ENCODE measurements at regions not wholly inside any gene's neighbourhood (a gene's known extent, or its start where the extent isn't known, plus 50 kb on each side); places are given as distances from the start of the nearest gene placed in this dataset.

DNA sequence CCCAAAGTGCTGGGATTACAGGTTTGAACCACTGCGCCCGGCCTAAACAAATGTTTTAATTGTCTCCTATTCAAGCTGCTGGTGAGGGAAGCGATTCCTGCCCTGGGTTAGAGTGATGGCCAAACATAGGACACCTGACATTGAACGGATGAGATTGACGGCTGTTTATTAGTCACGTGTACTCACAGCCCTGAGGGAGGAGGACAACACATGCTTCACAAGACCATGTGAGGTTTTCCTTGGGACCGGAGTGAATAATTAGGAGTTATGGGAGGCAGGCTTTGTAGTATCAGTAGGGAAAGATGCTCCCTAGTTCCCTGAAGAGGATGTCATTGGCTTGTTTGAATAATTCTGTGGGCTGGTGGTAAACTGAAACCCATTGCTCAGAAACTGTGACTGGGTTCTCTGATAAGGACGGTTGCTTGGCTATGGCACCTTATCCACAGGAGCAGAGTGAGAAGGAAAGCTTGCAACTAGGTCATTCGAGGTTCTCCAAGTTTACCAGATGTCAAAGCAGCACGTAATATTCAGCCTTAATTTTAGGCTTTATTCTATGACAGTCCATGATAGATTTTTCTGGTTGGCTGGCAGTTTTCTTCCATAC, 245.8 kb downstream of the PLA2G4A start:
- TF ChIP-seq POLR2A (IDR thresholded peaks at IDR 0.05; ENCODE audit: low read depth, low read length), result no peak
- TF ChIP-seq POLR2AphosphoS5 (IDR thresholded peaks at IDR 0.05; ENCODE audit: low read depth, low read length), result no peak
- TF ChIP-seq TAF1 (IDR thresholded peaks at IDR 0.05; ENCODE audit: borderline replicate concordance, low read depth, low read length), result no peak

All from GM12892 (cell line).